ENCODE measurements at regions not wholly inside any gene's neighbourhood (a gene's known extent, or its start where the extent isn't known, plus 50 kb on each side); places are given as distances from the start of the nearest gene placed in this dataset.

- no peak for DNase-seq (ENCODE audit: low read depth in 1 of 2, low spot score in 1 of 2)
These were observed 183.4 kb downstream of the ABCC12 start for GRCh38 chr16:47972246-47972985.

- DNase-seq (ENCODE audit: low read depth in 1 of 2, low spot score in 1 of 2) = no peak
These were observed 184.6 kb downstream of the ABCC12 start for GRCh38 chr16:47971225-47971624.

GRCh38 chr16:47970291-47970931 is 185.4 kb downstream of the ABCC12 start:
- DNase-seq (ENCODE audit: low read depth in 1 of 2, low spot score in 1 of 2) = no peak

GRCh38 chr16:47967374-47967773 is 188.4 kb downstream of the ABCC12 start:
- DNase-seq (ENCODE audit: low read depth in 1 of 2, low spot score in 1 of 2) = no peak

- no peak for DNase-seq (ENCODE audit: low read depth in 1 of 2, low spot score in 1 of 2)
These were observed 189.5 kb downstream of the ABCC12 start for GRCh38 chr16:47966325-47966724.

- DNase-seq (ENCODE audit: low read depth in 1 of 2, low spot score in 1 of 2) = no peak
These were observed 190.4 kb downstream of the ABCC12 start for GRCh38 chr16:47965439-47965838.

GRCh38 chr16:47958726-47959125 is 197.1 kb downstream of the ABCC12 start:
- DNase-seq (ENCODE audit: low read depth in 1 of 2, low spot score in 1 of 2) = no peak

GRCh38 chr16:47956916-47957315 is 198.9 kb downstream of the ABCC12 start:
- no peak for DNase-seq (ENCODE audit: low read depth in 1 of 2, low spot score in 1 of 2)

GRCh38 chr16:47949714-47950113 is 206.1 kb downstream of the ABCC12 start:
- DNase-seq (ENCODE audit: low read depth in 1 of 2, low spot score in 1 of 2) = no peak

- no peak for DNase-seq (ENCODE audit: low read depth in 1 of 2, low spot score in 1 of 2)
These were observed 206.5 kb downstream of the ABCC12 start for GRCh38 chr16:47949276-47949675.

GRCh38 chr16:47947723-47948122 is 208.1 kb downstream of the ABCC12 start:
- DNase-seq (ENCODE audit: low read depth in 1 of 2, low spot score in 1 of 2) = no peak

- DNase-seq (ENCODE audit: low read depth in 1 of 2, low spot score in 1 of 2) = no peak
These were observed 209.7 kb downstream of the ABCC12 start for GRCh38 chr16:47946092-47946491.

GRCh38 chr16:47944589-47944988 is 211.2 kb downstream of the ABCC12 start:
- DNase-seq (ENCODE audit: low read depth in 1 of 2, low spot score in 1 of 2) = no peak

- DNase-seq (ENCODE audit: low read depth in 1 of 2, low spot score in 1 of 2) = no peak
These were observed 212.6 kb downstream of the ABCC12 start for GRCh38 chr16:47943235-47943634.

GRCh38 chr16:47940466-47940865 is 215.3 kb downstream of the ABCC12 start:
- DNase-seq (ENCODE audit: low read depth in 1 of 2, low spot score in 1 of 2) = no peak

GRCh38 chr16:47939680-47940079 is 216.1 kb downstream of the ABCC12 start:
- no peak for DNase-seq (ENCODE audit: low read depth in 1 of 2, low spot score in 1 of 2)

- DNase-seq (ENCODE audit: low read depth in 1 of 2, low spot score in 1 of 2) = no peak
These were observed 217.5 kb downstream of the ABCC12 start for GRCh38 chr16:47938272-47938671.

- DNase-seq (ENCODE audit: low read depth in 1 of 2, low spot score in 1 of 2) = no peak
These were observed 227.8 kb downstream of the ABCC12 start for GRCh38 chr16:47928008-47928407.

GRCh38 chr16:47927330-47927729 is 228.5 kb downstream of the ABCC12 start:
- DNase-seq (ENCODE audit: low read depth in 1 of 2, low spot score in 1 of 2) = no peak

- DNase-seq (ENCODE audit: low read depth in 1 of 2, low spot score in 1 of 2) = no peak
These were observed 229.9 kb downstream of the ABCC12 start for GRCh38 chr16:47925811-47926460.

GRCh38 chr16:47924950-47925349 is 230.8 kb downstream of the ABCC12 start:
- DNase-seq (ENCODE audit: low read depth in 1 of 2, low spot score in 1 of 2) = no peak

GRCh38 chr16:47921535-47921934 is 234.3 kb downstream of the ABCC12 start:
- no peak for DNase-seq (ENCODE audit: low read depth in 1 of 2, low spot score in 1 of 2)

Measured in activated CD4-positive, alpha-beta T cell treated with anti-CD3 and anti-CD28 coated beads, Interleukin-2, amount 50 U/mL, for 24 hours (primary cell).